ENCODE measurements at regions not wholly inside any gene's neighbourhood (a gene's known extent, or its start where the extent isn't known, plus 50 kb on each side); places are given as distances from the start of the nearest gene placed in this dataset.

GRCh38 chr3:76615719-76616118 is 424.2 kb upstream of the ROBO2 start:
- no peak for DNase-seq (ENCODE audit: low read depth in 3 of 3)

GRCh38 chr3:76624164-76624563 is 415.7 kb upstream of the ROBO2 start:
- no peak for DNase-seq (ENCODE audit: low read depth in 3 of 3)

GRCh38 chr3:76627236-76627635 is 412.7 kb upstream of the ROBO2 start:
- DNase-seq (ENCODE audit: low read depth in 3 of 3) = no peak

- no peak for DNase-seq (ENCODE audit: low read depth in 3 of 3)
Observed at GRCh38 chr3:76631251-76631650, 408.6 kb upstream of the ROBO2 start.

- no peak for DNase-seq (ENCODE audit: low read depth in 3 of 3)
Observed at GRCh38 chr3:76638006-76638405, 401.9 kb upstream of the ROBO2 start.

- no peak for DNase-seq (ENCODE audit: low read depth in 3 of 3)
Observed at GRCh38 chr3:76643623-76644304, 396.1 kb upstream of the ROBO2 start.

GRCh38 chr3:76644305-76644675 is 395.6 kb upstream of the ROBO2 start:
- no peak for DNase-seq (ENCODE audit: low read depth in 3 of 3)

- no peak for DNase-seq (ENCODE audit: low read depth in 3 of 3)
Observed at GRCh38 chr3:76645724-76646123, 394.2 kb upstream of the ROBO2 start.

GRCh38 chr3:76646921-76647562 is 392.9 kb upstream of the ROBO2 start:
- DNase-seq (ENCODE audit: low read depth in 3 of 3) = no peak

- DNase-seq (ENCODE audit: low read depth in 3 of 3) = no peak
Observed at GRCh38 chr3:76651784-76652183, 388.1 kb upstream of the ROBO2 start.

- no peak for DNase-seq (ENCODE audit: low read depth in 3 of 3)
Observed at GRCh38 chr3:76652524-76652923, 387.4 kb upstream of the ROBO2 start.

- DNase-seq (ENCODE audit: low read depth in 3 of 3) = no peak
Observed at GRCh38 chr3:76653640-76654251, 386.2 kb upstream of the ROBO2 start.

GRCh38 chr3:76656531-76657070 is 383.3 kb upstream of the ROBO2 start:
- no peak for DNase-seq (ENCODE audit: low read depth in 3 of 3)

GRCh38 chr3:76657909-76658308 is 382.0 kb upstream of the ROBO2 start:
- DNase-seq (ENCODE audit: low read depth in 3 of 3) = no peak

GRCh38 chr3:76661527-76662250 is 378.2 kb upstream of the ROBO2 start:
- no peak for DNase-seq (ENCODE audit: low read depth in 3 of 3)

GRCh38 chr3:76664816-76665215 is 375.1 kb upstream of the ROBO2 start:
- DNase-seq (ENCODE audit: low read depth in 3 of 3) = no peak

- DNase-seq (ENCODE audit: low read depth in 3 of 3) = no peak
Observed at GRCh38 chr3:76668653-76669052, 371.2 kb upstream of the ROBO2 start.

GRCh38 chr3:76669322-76669721 is 370.6 kb upstream of the ROBO2 start:
- DNase-seq (ENCODE audit: low read depth in 3 of 3) = no peak

- no peak for DNase-seq (ENCODE audit: low read depth in 3 of 3)
Observed at GRCh38 chr3:76673171-76673570, 366.7 kb upstream of the ROBO2 start.

GRCh38 chr3:76679541-76679940 is 360.4 kb upstream of the ROBO2 start:
- no peak for DNase-seq (ENCODE audit: low read depth in 3 of 3)

- DNase-seq (ENCODE audit: low read depth in 3 of 3) = no peak
Observed at GRCh38 chr3:76683256-76683655, 356.6 kb upstream of the ROBO2 start.

GRCh38 chr3:76684946-76685345 is 355.0 kb upstream of the ROBO2 start:
- DNase-seq (ENCODE audit: low read depth in 3 of 3) = no peak
